Mesothelial cell of epicardium (in vitro differentiated cells): ENCODE measurements at regions not wholly inside any gene's neighbourhood (a gene's known extent, or its start where the extent isn't known, plus 50 kb on each side); places are given as distances from the start of the nearest gene placed in this dataset.
"Not testable (repeated sequence)": the region's sequence is repeated elsewhere in the genome, so short reads cannot be mapped to it uniquely, and the experiment has no call there.

ENCODE experiments used
- DNase-seq, 2 experiments: peaks; one replicate each; pipeline ENCODE4 v3.0.0; 2021; ENCODE audit warnings: low spot score in 2 of 2; ENCODE audit not compliant: unreplicated experiment in 2 of 2
- H3K27ac Mint-ChIP-seq: 2 replicates; pipeline ENCODE4 v1.8.0; 2021; ENCODE audit warnings: mixed read lengths
- H3K27me3 Mint-ChIP-seq: 2 replicates; pipeline ENCODE4 v1.8.0; 2021; ENCODE audit warnings: low read depth, mixed read lengths
- H3K36me3 Mint-ChIP-seq: 2 replicates; pipeline ENCODE4 v1.8.0; 2021; ENCODE audit warnings: mixed read lengths
- H3K4me1 Mint-ChIP-seq: 2 replicates; pipeline ENCODE4 v1.8.0; 2021; ENCODE audit warnings: mixed read lengths
- H3K4me3 Mint-ChIP-seq: 2 replicates; pipeline ENCODE4 v1.8.0; 2021; ENCODE audit warnings: mild to moderate bottlenecking, moderate library complexity, mixed read lengths
- H3K9me3 Mint-ChIP-seq: 2 replicates; pipeline ENCODE4 v1.8.0; 2021; ENCODE audit warnings: mixed read lengths
- CTCF ChIP-seq: fragments of 200-600 bp; sonication (generic); IDR thresholded peaks from one replicate; pipeline ENCODE4 v1.5.0; 2021; ENCODE audit warnings: antibody characterized with exemption; ENCODE audit not compliant: unreplicated experiment

- peaks cover 40% of the 10 kb centered on the region for H3K9me3 Mint-ChIP-seq
- peaks cover 22% of the 10 kb centered on the region for H3K27me3 Mint-ChIP-seq
- no peak overlapping the region for H3K4me3 Mint-ChIP-seq
- no peak overlapping the region for H3K27ac Mint-ChIP-seq
- H3K4me1 Mint-ChIP-seq: peaks cover 2% of the 10 kb centered on the region
- TF ChIP-seq CTCF: no peak
- no peak for DNase-seq
- no peaks in the 10 kb centered on the region for H3K36me3 Mint-ChIP-seq
These were observed 95.0 kb downstream of the FAM53A start for GRCh38 chr4:1589098-1589497.

GRCh38 chr4:1588306-1588705, 95.8 kb downstream of the FAM53A start:
- TF ChIP-seq CTCF: no peak
- Mint-ChIP-seq H3K4me3 (no peak overlapping the region), H3K27me3 (peaks cover 23% of the 10 kb centered on the region), H3K27ac (no peak overlapping the region), H3K4me1 (no peaks in the 10 kb centered on the region), H3K9me3 (peaks cover 43% of the 10 kb centered on the region), H3K36me3 (no peaks in the 10 kb centered on the region)
- DNase-seq: no peak

GRCh38 chr4:1584498-1584897, 99.6 kb downstream of the FAM53A start:
- no peak overlapping the region for H3K4me3 Mint-ChIP-seq
- TF ChIP-seq CTCF: no peak
- no peaks in the 10 kb centered on the region for H3K36me3 Mint-ChIP-seq
- H3K9me3 Mint-ChIP-seq: peaks cover 26% of the 10 kb centered on the region
- H3K4me1 Mint-ChIP-seq: peaks cover 5% of the 10 kb centered on the region
- peaks cover 30% of the 10 kb centered on the region for H3K27me3 Mint-ChIP-seq
- no peak overlapping the region for H3K27ac Mint-ChIP-seq
- DNase-seq: no peak

DNA sequence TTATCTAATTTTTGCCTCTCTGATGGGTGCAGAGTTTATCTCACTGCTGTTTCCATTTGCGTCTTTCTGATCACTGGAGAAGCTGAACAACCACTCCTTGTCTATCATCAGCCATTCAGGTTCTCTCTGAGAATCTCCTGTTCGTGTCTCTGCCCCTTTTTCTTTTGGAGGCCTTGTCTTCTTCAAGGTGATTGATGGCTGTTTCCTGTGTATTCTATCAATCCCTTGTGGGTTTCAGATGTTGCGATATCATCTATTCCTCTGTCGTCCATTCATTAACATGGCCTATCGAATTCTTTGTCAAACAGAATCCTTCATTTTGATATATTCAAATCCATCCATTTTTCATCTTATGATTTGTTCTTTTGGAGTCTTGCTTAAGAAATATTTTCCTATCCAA, 100.3 kb downstream of the FAM53A start:
- Mint-ChIP-seq H3K4me1 (peaks cover 5% of the 10 kb centered on the region), H3K4me3 (no peak overlapping the region), H3K27me3 (peaks cover 28% of the 10 kb centered on the region)

GRCh38 chr4:1583051-1583785, 100.9 kb downstream of the FAM53A start:
- H3K4me1 Mint-ChIP-seq: peaks cover 5% of the 10 kb centered on the region
- H3K27ac Mint-ChIP-seq: no peak overlapping the region
- no peaks in the 10 kb centered on the region for H3K36me3 Mint-ChIP-seq
- no peak for TF ChIP-seq CTCF
- H3K27me3 Mint-ChIP-seq: peaks cover 27% of the 10 kb centered on the region
- H3K4me3 Mint-ChIP-seq: no peak overlapping the region
- peaks cover 13% of the 10 kb centered on the region for H3K9me3 Mint-ChIP-seq
- DNase-seq: no peak

More for the DNA sequence above, 100.3 kb downstream of the FAM53A start:
- Mint-ChIP-seq H3K27ac (no peak overlapping the region), H3K9me3 (peaks cover 19% of the 10 kb centered on the region), H3K36me3 (no peaks in the 10 kb centered on the region)
- no peak for TF ChIP-seq CTCF
- DNase-seq: no peak

- H3K36me3 Mint-ChIP-seq: no peaks in the 10 kb centered on the region
- DNase-seq: no peak
These were observed 101.9 kb downstream of the FAM53A start for GRCh38 chr4:1582227-1582626.

DNA sequence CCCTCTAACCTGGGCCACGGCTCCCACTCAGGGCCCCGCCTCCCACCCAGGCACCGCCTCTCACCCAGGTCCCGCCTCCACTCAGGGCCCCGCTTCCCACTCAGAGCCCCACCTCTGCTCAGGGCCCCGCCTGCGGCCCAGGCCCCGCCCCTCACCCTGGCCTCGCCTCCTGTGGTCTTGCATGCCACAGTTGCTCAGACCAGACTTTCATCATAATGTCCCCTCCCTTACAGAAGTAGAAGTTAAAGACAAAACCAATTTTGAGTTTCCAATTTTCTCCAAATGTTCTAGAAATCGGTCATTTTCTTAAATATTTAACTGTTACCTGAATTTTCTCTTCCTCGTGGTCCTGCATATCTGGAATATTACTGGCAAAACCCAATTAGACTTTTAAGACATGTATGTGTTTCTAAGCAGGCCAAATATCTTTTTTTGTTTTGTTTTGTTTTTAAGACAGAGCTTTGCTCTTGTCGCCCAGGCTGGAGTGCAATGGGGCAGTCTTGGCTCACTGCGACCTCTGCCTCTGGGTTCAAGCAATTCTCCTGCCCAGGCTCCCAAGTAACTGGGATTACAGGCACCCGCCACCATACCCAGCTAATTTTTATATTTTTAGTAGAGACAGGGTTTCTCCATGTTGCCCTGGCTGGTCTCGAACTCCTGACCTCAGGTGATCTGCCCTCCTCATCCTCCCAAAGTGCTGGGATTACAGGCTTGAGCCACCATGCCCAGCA, 102.8 kb downstream of the FAM53A start:
- Mint-ChIP-seq H3K27me3 (peaks cover 34% of the 10 kb centered on the region), H3K27ac (peak overlapping the region; percentile 62), H3K4me3 (peak overlapping the region; percentile 54)
- H3K36me3 Mint-ChIP-seq, H3K4me1 Mint-ChIP-seq, H3K9me3 Mint-ChIP-seq: not testable (repeated sequence)
- DNase-seq: peak in 1 of 2 experiments; percentile 65

More at GRCh38 chr4:1582227-1582626, 101.9 kb downstream of the FAM53A start:
- peaks cover 5% of the 10 kb centered on the region for H3K4me1 Mint-ChIP-seq
- no peak for TF ChIP-seq CTCF
- peaks cover 32% of the 10 kb centered on the region for H3K27me3 Mint-ChIP-seq
- H3K27ac Mint-ChIP-seq: no peak overlapping the region
- no peak overlapping the region for H3K4me3 Mint-ChIP-seq
- H3K9me3 Mint-ChIP-seq: peaks cover 10% of the 10 kb centered on the region

- not testable (repeated sequence) for H3K27ac Mint-ChIP-seq, H3K36me3 Mint-ChIP-seq, DNase-seq, H3K4me1 Mint-ChIP-seq, H3K9me3 Mint-ChIP-seq, H3K4me3 Mint-ChIP-seq
- H3K27me3 Mint-ChIP-seq: peaks cover 39% of the 10 kb centered on the region
These were observed 103.5 kb downstream of the FAM53A start for GRCh38 chr4:1580692-1581012.
